ENCODE measurements at regions not wholly inside any gene's neighbourhood (a gene's known extent, or its start where the extent isn't known, plus 50 kb on each side); places are given as distances from the start of the nearest gene placed in this dataset.

DNA sequence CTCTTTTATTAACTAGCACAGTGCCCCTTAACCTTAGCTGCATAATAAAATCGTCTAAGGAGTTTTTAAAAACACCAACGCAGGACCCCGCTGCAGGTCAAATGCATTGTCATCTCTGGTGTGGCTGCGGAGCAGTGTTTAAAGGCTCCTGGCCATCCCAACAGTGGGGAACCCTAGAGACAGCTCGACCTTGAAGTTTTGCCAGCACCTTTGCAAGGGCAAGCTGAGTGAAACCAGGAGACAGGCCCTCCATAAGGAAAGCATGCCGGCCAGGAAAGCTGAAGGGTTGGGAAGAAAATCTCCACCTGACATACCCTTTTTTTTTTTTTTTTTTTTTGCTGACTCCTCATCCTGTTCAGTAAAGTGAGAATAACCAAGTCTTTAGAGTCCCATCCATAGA is 349.0 kb downstream of the CMPK2 start:
- Histone ChIP-seq H3K27me3 (no peaks in the 10 kb centered on the region), H3K36me3 (no peaks in the 10 kb centered on the region), H3K4me1 (no peaks in the 10 kb centered on the region), H3K9me3 (no peaks in the 10 kb centered on the region), H3K4me3 (no peak overlapping the region), H3K27ac (no peak overlapping the region)
- no peak for TF ChIP-seq CTCF (IDR thresholded peaks at IDR 0.05)
- DNase-seq (ENCODE audit: low spot score), result no peak

- no peak overlapping the region for H3K4me3 ChIP-seq
- no peaks in the 10 kb centered on the region for H3K9me3 ChIP-seq
- TF ChIP-seq CTCF (IDR thresholded peaks at IDR 0.05), result no peak
- H3K27ac ChIP-seq, result no peak overlapping the region
- no peaks in the 10 kb centered on the region for H3K4me1 ChIP-seq
- no peaks in the 10 kb centered on the region for H3K36me3 ChIP-seq
- no peak for DNase-seq (ENCODE audit: low spot score)
- no peaks in the 10 kb centered on the region for H3K27me3 ChIP-seq
Observed at GRCh38 chr2:6518361-6518760, 347.3 kb downstream of the CMPK2 start.

DNA sequence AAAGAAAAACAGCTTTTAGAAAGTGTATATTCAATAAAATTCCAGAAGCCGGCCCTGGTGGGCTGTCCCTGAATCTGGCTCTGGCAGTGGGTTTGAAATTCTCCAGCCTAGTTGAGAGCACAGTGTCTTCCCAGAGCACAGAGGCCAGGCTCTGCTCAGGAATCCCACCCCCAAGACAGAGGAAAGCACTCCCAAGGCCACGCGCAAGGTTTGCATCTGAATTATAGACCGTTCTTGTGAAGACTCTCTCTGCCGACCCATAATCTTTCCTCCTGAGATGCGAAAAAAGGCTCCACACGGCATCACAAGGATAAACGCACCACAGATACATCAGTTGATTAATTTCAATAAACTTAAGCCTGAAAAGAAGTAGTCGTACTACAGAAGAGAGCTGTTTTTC is 342.2 kb downstream of the CMPK2 start:
- no peak for TF ChIP-seq CTCF (IDR thresholded peaks at IDR 0.05)
- DNase-seq (ENCODE audit: low spot score), result no peak
- Histone ChIP-seq H3K27ac (no peak overlapping the region), H3K27me3 (no peaks in the 10 kb centered on the region), H3K36me3 (no peaks in the 10 kb centered on the region), H3K4me3 (no peak overlapping the region), H3K9me3 (no peaks in the 10 kb centered on the region), H3K4me1 (no peaks in the 10 kb centered on the region)

DNA sequence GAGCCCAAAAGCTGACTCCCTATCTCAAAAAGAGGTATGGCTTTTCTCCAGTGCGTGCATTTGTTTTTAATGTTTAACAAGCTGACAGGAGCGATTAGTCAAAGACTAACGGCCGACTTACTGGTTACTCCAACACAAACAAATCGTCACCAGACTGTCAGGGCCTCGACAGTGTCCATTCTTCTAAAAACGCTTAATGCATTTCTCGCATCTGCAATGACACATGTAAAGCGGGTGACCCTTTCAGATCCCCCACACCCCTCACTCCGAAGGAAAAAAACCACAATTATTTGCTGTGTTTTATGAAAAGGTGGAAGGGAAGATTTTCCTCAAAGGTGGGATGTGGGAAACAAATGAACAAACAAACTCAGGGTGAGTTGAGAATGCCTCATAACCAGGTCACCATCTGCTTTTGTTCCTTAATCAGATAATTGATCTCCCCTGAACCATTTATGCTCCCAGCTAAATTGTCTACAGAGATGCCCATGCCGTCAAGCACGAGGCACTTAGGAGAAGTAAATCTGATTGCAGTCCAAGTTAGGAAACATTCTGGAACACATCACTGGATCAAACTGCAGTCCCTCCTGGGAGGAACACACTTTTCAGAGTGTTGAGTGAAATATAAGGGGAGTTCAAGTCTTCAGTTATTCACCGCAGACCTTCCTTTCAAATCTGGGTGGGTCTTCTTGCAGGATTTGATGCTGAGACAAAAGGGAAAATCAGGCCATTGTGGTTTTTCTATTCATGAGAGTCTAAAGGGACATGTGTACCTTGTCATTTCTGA is 340.8 kb downstream of the CMPK2 start:
- no peaks in the 10 kb centered on the region for H3K4me1 ChIP-seq
- H3K27me3 ChIP-seq, result no peaks in the 10 kb centered on the region
- no peak overlapping the region for H3K4me3 ChIP-seq
- no peaks in the 10 kb centered on the region for H3K36me3 ChIP-seq
- no peak for TF ChIP-seq CTCF (IDR thresholded peaks at IDR 0.05)
- H3K9me3 ChIP-seq, result no peaks in the 10 kb centered on the region
- DNase-seq (ENCODE audit: low spot score), result no peak
- H3K27ac ChIP-seq, result no peak overlapping the region

DNA sequence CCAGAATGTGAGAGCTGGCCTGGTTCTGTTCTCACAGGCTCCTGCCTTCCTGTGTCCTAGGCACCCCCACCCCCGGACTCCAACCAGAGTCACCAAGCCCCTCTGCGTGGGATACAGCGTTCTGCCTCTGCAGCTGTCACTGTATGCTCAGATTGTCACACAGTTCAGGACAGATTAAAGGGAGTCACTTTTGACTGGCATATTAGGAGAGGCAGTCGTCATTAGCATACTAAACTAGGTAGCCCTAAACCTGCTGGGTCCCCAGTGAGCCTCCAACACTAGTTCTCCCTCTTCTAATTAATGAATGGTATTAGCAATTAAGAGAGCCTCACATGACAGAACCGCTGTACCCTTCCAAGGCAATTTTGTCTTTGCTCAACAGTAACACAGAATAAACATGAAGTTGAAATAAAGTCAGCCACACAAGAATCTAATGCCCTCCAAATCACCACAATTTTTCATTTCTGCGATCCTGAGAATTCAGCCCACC is 340.2 kb downstream of the CMPK2 start:
- TF ChIP-seq CTCF (IDR thresholded peaks at IDR 0.05), result no peak
- DNase-seq (ENCODE audit: low spot score), result no peak
- H3K4me1 ChIP-seq, result no peaks in the 10 kb centered on the region

More for the DNA sequence above, 340.2 kb downstream of the CMPK2 start:
- Histone ChIP-seq H3K27ac (no peak overlapping the region), H3K9me3 (no peaks in the 10 kb centered on the region), H3K4me3 (no peak overlapping the region), H3K27me3 (no peaks in the 10 kb centered on the region), H3K36me3 (no peaks in the 10 kb centered on the region)

Measured in right atrium auricular region (tissue), 2 donors.